Stimulated activated CD8-positive, alpha-beta memory T cell treated with anti-CD3 and anti-CD28 coated beads, Interleukin-7, amount 100 ng/mL, for 24 hours (primary cell): ENCODE measurements at regions not wholly inside any gene's neighbourhood (a gene's known extent, or its start where the extent isn't known, plus 50 kb on each side); places are given as distances from the start of the nearest gene placed in this dataset.
"Not testable (repeated sequence)": the region's sequence is repeated elsewhere in the genome, so short reads cannot be mapped to it uniquely, and the experiment has no call there.

Source experiments
- DNase-seq: peaks from one replicate; pipeline ENCODE4 v3.0.0-alpha.2; 2020; ENCODE audit warnings: low read depth

- no peak for DNase-seq
These were observed 163.0 kb downstream of the BRMS1L start for GRCh38 chr14:35988972-35989690.

- no peak for DNase-seq
These were observed 162.4 kb downstream of the BRMS1L start for GRCh38 chr14:35988550-35988949.

- DNase-seq, result no peak
These were observed 161.6 kb downstream of the BRMS1L start for GRCh38 chr14:35987731-35988130.

- no peak for DNase-seq
These were observed 160.1 kb downstream of the BRMS1L start for GRCh38 chr14:35986219-35986573.

GRCh38 chr14:35985474-35986218 lies 159.5 kb downstream of the BRMS1L start:
- DNase-seq, result no peak

- DNase-seq, result no peak
These were observed 153.4 kb downstream of the BRMS1L start for GRCh38 chr14:35979531-35979930.

GRCh38 chr14:35978561-35978960 lies 152.4 kb downstream of the BRMS1L start:
- DNase-seq, result no peak

- DNase-seq, result no peak
These were observed 149.7 kb downstream of the BRMS1L start for GRCh38 chr14:35975814-35976213.

GRCh38 chr14:35973770-35974169 lies 147.6 kb downstream of the BRMS1L start:
- no peak for DNase-seq

GRCh38 chr14:35971965-35972630 lies 146.0 kb downstream of the BRMS1L start:
- DNase-seq, result no peak

- DNase-seq, result no peak
These were observed 143.2 kb downstream of the BRMS1L start for GRCh38 chr14:35969310-35969709.

GRCh38 chr14:35965400-35965799 lies 139.3 kb downstream of the BRMS1L start:
- DNase-seq, result no peak

- DNase-seq, result no peak
These were observed 138.7 kb downstream of the BRMS1L start for GRCh38 chr14:35964697-35965286.

- DNase-seq, result no peak
These were observed 137.1 kb downstream of the BRMS1L start for GRCh38 chr14:35963209-35963608.

- no peak for DNase-seq
These were observed 135.6 kb downstream of the BRMS1L start for GRCh38 chr14:35961697-35962274.

- DNase-seq, result no peak
These were observed 133.7 kb downstream of the BRMS1L start for GRCh38 chr14:35959835-35960234.

GRCh38 chr14:35958499-35958898 lies 132.4 kb downstream of the BRMS1L start:
- no peak for DNase-seq

GRCh38 chr14:35956376-35957085 lies 130.4 kb downstream of the BRMS1L start:
- DNase-seq, result no peak

GRCh38 chr14:35952584-35952983 lies 126.4 kb downstream of the BRMS1L start:
- no peak for DNase-seq

- no peak for DNase-seq
These were observed 123.9 kb downstream of the BRMS1L start for GRCh38 chr14:35949920-35950513.

GRCh38 chr14:35947983-35948382 lies 121.8 kb downstream of the BRMS1L start:
- not testable (repeated sequence) for DNase-seq
